G401 (cell line): ENCODE measurements at regions not wholly inside any gene's neighbourhood (a gene's known extent, or its start where the extent isn't known, plus 50 kb on each side); places are given as distances from the start of the nearest gene placed in this dataset.
"Not testable (repeated sequence)": the region's sequence is repeated elsewhere in the genome, so short reads cannot be mapped to it uniquely, and the experiment has no call there.

Experiments used
- DNase-seq: peaks from one replicate; pipeline ENCODE4 v3.0.0-alpha.2; 2015; ENCODE audit warnings: low spot score
- in situ Hi-C: cut with HindIII; loops from 2 replicates; pipeline ENCODE4 v1.10.0; 2016; ENCODE audit warnings: low sequenced_read_pairs, mixed read lengths

DNA sequence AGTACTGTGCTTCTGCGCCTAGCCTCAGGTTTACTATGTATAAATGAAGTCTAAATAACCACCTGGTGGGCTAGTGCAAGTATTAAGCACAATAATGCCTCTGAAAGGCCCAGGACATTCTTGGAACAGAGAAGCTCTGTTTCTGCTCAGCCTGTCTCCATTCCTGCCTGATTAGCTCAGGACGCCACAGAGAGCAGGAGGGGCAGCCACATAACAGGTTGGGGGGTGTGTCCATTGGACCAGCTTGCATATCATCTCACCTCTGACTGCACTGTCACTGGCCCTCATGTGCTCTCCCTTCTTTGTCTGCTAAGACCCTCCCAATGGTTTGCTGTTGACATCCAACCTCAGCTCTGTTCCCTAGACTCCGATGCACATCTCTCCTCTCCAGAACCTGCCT lies 52.8 kb upstream of the IKZF1 start:
- in situ Hi-C loops = no loop called here
- no peak for DNase-seq

DNA sequence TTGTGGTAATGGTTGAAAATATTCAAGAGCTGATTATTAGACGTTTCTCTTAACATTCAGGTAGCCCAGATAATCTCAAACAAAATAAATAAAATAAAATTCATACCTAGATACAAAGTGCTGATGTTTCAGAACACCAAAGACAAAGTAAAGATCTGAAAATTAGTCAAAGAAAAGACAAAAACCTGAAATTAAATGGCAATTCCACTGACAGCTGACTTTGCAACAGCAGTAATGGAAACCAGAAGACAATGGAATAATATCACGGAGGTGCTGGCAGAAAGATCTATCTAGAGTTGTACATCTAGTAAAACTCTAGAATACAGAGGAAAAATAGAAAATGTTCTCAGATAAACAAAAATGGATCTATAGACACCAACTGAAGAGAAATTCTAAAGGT lies 58.0 kb upstream of the IKZF1 start:
- DNase-seq = no peak
- in situ Hi-C loops = no loop called here

DNA sequence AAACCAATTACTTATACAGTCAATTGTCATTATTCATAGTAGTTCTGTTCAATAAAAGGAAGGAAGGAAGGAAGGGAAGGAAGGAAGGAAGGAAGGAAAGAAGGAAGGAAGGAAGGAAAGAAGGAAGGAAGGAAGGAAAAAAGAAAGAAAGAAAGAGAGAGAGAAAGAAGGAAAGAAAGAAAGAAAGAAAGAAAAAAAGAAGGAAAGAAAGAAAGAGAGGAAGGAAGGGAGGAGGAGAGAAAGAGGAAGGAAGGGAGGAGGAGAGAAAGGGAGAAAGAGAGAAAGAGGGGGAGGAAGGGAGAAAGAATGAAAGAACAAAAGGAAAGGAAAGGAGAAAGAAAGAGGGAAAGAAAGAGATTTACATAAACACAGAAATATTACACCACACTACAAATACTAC lies 62.4 kb upstream of the IKZF1 start:
- DNase-seq, in situ Hi-C loops: not testable (repeated sequence)

DNA sequence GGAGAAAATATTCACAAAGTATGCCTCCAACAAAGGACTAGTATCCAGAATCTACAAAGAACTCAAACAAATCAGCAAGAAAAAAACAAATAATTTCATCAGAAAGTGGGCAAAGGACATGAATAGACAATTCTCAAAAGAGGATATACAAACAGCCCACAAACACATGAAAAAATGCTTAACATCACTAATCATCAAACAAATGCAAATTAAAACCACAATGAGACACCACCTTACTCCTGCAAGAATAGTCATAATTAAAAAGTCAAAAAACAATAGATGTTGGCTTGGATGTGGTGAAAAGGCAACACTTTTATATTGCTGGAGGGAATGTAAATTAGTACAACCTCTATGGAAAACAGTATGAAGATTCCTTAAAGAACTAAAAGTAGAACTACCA lies 63.8 kb upstream of the IKZF1 start:
- in situ Hi-C loops, DNase-seq: not testable (repeated sequence)

DNA sequence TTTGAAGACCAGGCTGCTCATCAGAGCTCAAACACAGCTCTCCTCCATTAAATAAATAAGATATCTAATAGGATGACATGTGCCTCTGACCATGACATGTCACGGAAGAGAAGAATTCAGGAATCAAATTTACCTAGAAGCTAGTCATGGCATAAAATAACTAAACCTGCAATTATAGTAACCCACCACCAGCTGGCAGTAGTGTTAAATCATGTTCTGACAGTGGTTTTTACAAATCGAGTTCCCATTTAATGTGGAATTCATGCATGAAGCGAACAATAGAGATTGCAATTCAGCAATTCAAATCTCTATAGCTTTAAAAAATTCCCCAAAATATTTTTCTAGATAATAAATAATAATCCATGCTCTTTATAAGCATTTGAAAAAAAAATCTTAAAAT lies 74.6 kb upstream of the IKZF1 start:
- DNase-seq = no peak
- in situ Hi-C loops = no loop called here

DNA sequence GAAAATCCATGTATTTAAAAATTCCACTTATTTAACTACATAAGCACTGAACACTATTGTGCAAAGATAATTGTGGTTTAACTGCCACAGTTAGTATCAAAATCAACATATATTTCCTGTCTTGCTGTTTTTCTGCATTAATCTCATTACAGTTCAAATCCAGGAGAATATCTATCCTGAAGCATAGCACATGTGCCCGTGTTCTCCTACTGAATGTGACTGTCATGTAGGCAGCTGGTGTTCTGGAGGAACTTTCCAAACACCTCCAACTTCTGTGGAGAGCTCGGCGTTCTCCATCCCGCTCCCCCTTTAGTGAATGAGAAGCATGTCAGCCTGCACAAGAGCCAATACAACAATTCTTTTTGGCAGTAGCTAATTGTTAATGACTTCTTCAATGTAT lies 76.4 kb upstream of the IKZF1 start:
- in situ Hi-C loops = no loop called here

DNA sequence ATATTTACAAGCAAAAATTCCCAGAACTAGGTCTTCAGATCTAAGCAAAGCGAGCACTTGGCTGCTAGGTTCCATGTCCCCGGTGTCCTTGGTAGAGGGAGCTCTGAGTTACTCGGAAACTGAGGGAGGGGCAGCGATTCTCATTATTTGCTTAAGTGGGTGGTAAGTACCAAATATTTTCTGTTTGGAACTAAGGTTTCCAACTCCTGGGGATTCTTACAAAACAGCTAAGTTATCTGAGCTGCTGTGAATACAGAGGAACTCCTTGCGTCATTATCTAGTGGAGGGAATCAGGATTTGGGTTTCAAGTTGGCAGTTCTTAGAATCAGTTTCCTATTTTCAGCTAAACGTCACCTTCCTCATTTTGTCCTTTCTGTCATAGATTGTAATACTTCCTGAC lies 76.8 kb upstream of the IKZF1 start:
- DNase-seq = no peak
- in situ Hi-C loops = no loop called here

More for the DNA sequence above, 76.4 kb upstream of the IKZF1 start:
- DNase-seq = no peak

DNA sequence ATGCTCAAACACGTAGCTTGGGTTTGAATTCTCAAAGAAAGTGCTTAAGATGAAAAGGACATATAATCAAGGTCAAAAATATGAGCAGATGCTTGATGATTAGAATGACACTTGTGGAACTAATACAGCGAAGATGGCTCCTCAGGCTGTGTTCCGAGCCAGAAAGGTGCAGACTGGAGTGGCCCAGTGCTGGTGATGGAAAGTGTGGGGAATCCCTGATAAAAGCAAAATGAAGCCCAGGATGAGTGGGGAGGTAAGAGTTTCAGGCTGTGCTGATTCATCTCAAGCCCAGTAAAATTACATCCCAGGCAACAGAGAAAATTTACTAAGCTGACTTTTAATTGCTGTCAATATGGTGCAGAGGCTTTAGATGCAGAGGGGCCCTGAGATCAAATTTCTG lies 77.8 kb upstream of the IKZF1 start:
- DNase-seq = no peak
- in situ Hi-C loops = no loop called here

DNA sequence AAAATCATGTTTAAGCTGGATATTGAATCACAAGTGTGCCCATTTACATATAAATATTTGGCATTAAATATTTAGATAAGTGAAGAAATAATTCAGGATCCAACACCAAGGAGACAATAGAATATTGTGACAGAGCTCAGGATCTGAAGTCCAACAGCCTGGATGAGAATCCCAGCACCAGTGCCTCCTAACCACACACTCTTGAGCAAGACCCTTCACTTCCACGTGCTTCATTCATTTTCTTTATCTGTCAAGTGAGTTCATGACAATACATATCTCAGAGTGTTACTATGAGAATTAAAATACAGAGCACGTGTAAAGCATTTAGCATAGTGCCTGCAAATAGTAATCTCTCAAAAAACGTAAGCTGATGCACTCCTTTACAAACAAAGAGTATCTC lies 78.4 kb upstream of the IKZF1 start:
- in situ Hi-C loops = no loop called here
- DNase-seq = no peak

DNA sequence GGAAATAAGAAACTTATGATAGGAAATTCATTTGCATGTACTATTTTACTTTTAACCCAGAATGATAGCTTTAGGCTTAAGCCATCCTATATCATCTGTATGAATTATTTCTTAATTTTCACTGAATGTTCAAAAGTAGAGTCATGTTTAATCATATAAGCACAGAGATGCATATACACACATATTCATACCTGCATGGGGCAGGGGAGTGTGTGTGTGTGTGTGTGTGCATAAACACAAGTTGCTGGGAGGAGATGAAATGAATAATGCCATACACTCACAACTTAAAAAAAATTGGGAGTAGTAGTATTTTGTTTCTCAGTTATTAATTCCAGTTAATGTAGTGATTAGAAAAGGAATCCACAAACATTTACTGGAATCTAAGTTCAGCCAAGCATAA lies 83.1 kb upstream of the IKZF1 start:
- in situ Hi-C loops = no loop called here
- DNase-seq = no peak

DNA sequence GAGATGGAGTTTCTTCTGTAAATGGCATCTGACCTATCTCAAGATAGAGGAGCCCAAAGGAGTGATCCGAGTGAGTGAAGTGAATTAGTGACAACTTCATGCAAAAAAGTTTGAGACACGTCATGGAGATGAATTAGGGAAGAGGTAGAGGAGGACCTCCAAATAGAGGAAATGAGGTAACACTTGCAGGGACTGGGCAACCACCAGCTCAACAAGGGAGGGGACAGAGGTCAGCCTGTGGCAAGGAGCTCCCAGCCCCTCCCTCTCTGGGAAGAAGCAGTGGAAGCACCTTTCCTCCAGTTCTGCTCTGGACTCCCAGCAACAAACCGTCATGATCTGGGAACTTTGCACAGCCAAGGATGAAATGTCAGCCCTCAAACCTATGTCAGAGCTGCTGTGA lies 83.5 kb upstream of the IKZF1 start:
- no peak for DNase-seq
- in situ Hi-C loops = no loop called here

DNA sequence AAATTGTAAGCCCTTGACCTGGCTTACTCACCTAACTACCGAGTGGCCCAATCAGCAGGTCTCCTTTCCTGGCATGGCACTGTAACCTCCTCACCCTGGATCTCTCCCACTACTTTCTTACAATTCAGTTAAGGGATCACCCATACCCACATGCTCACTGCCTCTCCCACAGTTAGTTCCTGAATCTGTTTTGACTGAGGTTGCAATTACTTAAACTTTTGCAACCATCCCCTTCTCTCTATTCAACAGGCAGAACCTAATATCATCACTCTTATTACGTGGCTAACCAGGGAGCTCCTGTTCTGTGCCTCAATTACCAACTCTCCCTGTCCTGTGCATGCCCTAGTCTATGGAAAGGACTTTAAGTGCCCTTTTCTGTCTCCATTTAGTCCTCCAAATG lies 84.2 kb upstream of the IKZF1 start:
- DNase-seq = no peak

DNA sequence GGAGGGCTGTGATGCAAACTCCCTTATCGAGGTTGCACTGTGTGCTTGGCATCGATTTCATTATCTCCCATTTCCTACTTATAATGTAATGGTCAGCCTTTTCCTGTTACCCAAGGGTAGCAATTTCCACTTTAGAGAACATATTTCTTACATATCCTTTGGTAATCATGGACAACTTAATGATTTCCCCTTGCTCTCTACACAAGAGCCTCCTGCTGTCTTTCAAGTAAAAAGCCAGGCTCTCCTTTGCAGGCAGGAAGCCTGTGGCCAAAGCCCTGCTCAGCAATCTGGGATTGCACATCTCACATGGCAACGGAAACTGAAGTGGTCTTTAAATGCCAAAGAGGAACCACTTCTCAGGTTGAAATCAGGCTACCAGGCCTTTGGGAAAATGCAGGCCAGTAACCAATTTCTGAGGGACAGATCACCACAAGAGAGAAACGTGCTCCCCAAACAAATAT lies 86.7 kb upstream of the IKZF1 start:
- in situ Hi-C loops = no loop called here
- no peak for DNase-seq

More for the DNA sequence above, 84.2 kb upstream of the IKZF1 start:
- in situ Hi-C loops = no loop called here

DNA sequence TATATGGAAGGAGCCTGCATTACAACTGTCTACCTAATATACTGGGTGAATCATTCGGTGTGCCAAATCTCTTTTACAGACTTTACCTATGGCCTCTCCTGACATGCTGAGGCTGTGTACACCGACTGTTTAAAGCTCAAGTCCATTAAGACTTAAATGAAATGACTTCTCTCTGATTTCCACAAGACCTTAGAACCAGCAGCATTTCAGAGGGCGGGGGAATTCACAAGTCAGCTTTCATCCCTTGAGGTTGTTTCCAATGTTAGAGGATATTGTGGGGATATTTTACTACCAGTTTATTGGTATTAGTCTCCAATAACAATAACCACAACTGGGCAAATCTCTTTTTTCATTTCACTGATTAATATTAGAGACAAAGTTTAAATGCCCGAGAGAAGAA lies 87.1 kb upstream of the IKZF1 start:
- in situ Hi-C loops = no loop called here
- no peak for DNase-seq

DNA sequence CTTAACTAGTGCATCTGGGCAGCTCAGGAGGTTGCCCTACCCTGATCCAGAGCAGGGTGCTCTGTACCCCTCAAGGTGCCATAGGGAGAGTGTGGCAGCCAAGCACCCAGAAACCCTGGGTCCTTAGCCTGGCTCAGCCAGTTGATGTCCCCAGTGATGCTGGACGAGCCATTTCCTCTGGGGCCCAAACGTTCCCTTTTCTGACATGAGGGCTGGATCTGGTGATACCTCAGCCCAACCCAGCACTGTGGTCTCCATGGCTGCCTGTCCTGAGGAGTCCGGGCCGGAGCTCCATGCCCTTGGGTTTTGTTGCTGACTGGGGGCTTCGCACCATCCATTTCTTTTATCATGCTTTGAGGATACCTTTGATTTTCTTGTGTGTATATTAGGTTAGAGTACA lies 87.9 kb upstream of the IKZF1 start:
- DNase-seq = no peak
- in situ Hi-C loops = no loop called here

DNA sequence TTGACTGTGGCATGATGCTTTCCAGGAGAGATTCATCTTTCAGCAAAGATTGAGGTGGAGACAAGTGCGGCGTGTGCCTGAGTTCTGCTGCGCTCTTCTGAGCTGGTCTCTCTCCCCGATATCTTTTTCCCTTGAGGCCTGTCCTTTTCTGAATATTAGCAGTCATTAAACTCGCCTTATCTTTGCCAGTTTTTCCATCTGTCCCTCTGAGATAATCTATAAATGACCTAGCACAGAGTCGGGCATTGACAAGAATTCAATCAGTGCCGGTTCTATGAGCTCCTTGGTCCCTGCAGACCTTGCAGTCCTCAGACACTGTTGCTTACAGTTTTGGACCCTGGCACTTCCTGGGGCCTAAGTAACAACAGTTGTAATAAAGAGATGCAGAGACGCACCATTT lies 89.7 kb upstream of the IKZF1 start:
- DNase-seq = no peak
- in situ Hi-C loops = no loop called here

DNA sequence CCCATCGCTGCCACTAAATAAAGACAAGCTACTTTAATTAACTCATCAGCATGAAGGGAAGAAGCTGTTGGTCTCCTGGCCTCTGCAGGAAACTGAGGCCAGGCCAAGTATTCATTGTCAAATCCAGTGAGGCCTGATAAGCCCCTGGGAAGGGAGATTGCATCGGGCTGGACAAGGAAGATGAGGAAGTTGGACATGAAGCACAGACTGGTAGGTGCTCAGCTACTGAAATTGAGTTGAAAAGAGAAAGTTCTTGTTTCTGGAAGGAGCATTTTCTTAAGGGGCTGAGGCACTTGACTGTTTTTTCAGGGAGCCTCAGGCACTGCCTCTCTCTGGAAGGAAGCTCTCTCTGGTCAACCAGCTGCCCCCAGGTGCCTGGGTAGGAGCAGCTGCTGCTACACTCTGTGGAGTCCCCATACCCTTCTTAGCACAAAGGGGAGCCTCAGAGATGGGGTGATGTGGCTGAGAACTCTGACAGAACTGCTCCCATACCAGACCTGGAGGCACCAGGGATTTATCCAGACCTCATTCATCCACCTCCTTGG lies 90.3 kb upstream of the IKZF1 start:
- no peak for DNase-seq
- in situ Hi-C loops = no loop called here

DNA sequence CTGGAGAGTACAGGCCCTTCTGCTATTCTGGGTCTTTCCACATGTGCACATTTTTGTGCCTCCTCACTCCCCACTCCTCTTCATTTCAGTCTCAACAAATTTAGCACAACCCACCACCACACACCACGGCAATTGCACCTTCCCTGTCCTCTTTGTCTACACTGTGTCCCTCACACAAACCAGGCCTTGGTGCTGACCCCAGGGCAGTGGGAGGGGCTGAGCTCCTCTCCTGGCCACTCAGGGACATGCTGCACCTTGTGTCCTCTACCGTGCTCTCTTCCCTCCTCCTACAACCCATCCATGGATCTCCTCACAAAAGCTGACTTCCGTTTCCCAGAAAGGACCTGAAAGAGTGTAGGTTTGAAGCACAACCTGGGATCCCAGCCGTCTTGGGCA lies 90.9 kb upstream of the IKZF1 start:
- no peak for DNase-seq
- in situ Hi-C loops = no loop called here

DNA sequence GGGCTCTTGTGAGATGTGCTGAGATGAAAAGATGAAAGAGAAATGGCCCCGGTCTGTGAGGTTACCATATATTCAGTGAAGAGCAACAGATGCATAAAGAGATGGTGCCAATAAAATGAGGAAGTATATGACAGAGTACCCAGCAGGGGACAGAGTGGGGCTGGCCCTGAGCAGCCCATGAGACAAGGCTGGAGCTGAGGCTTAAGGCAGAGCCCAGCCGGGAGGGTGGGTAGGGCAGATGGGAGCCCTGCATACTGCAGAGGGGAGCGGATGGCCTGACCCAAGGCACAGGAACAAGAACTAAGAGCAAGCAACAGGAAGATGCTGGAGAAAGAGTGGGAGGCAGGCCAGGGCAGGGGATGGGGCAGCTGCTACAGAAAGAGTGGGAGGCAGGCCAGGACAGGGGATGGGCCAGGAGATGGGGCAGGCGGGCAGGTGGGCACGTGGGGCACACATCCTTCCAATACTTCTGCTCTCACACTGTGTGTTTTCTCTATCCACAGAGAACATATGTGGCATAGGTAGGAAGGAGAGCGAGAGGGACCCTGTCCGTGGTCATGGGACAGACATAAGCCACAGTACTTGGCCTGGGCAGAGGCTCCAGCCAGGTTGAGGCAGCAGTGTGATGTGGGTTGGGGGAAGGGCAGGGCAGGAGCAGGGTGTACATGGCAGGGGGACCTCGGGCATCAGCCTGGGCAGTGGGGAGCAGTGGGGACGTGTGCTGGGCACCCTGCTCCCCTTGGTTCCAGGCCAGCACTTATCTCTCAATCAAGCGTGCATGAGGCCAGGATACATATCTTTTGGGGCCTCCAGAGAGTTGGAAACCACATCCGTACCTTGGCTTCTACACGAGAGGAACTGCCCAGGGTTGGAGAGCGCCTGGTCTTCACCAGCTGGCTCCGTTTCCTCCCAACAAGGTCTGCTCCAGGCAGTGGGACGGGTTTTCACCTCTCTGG lies 91.6 kb upstream of the IKZF1 start:
- no peak for DNase-seq
- in situ Hi-C loops = no loop called here

DNA sequence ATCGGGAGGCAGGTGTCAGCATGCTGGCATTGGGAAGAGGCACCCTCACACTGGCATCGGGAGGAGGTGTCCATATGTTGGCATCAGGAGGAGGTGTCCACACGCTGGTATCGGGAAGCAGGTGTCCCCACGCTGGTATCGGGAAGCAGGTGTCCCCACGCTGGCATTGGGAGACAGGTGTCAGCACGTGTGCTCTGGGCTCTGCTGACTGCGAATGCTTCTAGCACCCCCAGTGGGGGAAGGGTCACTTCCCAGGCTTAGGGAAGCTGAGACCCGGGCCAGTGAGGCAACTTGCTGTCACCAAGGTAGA lies 92.5 kb upstream of the IKZF1 start:
- in situ Hi-C loops = no loop called here
- no peak for DNase-seq
